DOHH2 (cell line): ENCODE measurements at regions not wholly inside any gene's neighbourhood (a gene's known extent, or its start where the extent isn't known, plus 50 kb on each side); places are given as distances from the start of the nearest gene placed in this dataset.

Experiments used
- H3F3A ChIP-seq: fragments of 200-600 bp; sonication (generic), shearing (Covaris generic); 2 replicates; pipeline ENCODE4 v1.6.0; 2016; ENCODE audit warnings: antibody characterized with exemption, mild to moderate bottlenecking; ENCODE audit not compliant: control insufficient read depth, insufficient read depth
- H3K27ac ChIP-seq: fragments of 200-600 bp; sonication (generic); 2 replicates; pipeline ENCODE4 v1.5.1; 2014; ENCODE audit warnings: low read depth, mild to moderate bottlenecking, low read length, moderate library complexity
- H3K27me3 ChIP-seq: fragments of 200-600 bp; sonication (generic); 2 replicates; pipeline ENCODE4 v1.6.1; 2014; ENCODE audit warnings: mild to moderate bottlenecking, low read length, mixed read lengths; ENCODE audit not compliant: control insufficient read depth
- H3K36me3 ChIP-seq: fragments of 200-600 bp; sonication (generic); 2 replicates; pipeline ENCODE4 v1.6.1; 2014; ENCODE audit warnings: mild to moderate bottlenecking, low read length, moderate library complexity, mixed read lengths; ENCODE audit not compliant: control insufficient read depth
- H3K4me1 ChIP-seq: fragments of 200-600 bp; sonication (generic); 2 replicates; pipeline ENCODE4 v1.6.1; 2014; ENCODE audit warnings: mild to moderate bottlenecking, low read length, mixed read lengths; ENCODE audit not compliant: control insufficient read depth
- H3K4me2 ChIP-seq: fragments of 200-600 bp; sonication (generic); 2 replicates; pipeline ENCODE4 v1.6.0; 2014; ENCODE audit warnings: mild to moderate bottlenecking, low read length, moderate library complexity
- H3K4me3 ChIP-seq: fragments of 200-600 bp; sonication (generic); 2 replicates; pipeline ENCODE4 v1.5.1; 2014; ENCODE audit warnings: mild to moderate bottlenecking, low read length, mixed read lengths
- H3K79me2 ChIP-seq: fragments of 200-600 bp; sonication (generic); 2 replicates; pipeline ENCODE4 v1.6.1; 2014; ENCODE audit warnings: mild to moderate bottlenecking, low read length, mixed read lengths; ENCODE audit not compliant: control insufficient read depth
- H3K9me2 ChIP-seq: fragments of 200-600 bp; sonication (generic); replicated peaks from 2 replicates; pipeline ENCODE4 v1.6.1; 2014; ENCODE audit warnings: mild to moderate bottlenecking, low read length, mixed read lengths; ENCODE audit not compliant: control insufficient read depth
- H3K9me3 ChIP-seq: fragments of 200-600 bp; sonication (generic); 2 replicates; pipeline ENCODE4 v1.6.1; 2014; ENCODE audit warnings: antibody characterized with exemption, low read length, mixed read lengths; ENCODE audit not compliant: control insufficient read depth, insufficient read depth
- H4K20me1 ChIP-seq: fragments of 200-600 bp; sonication (generic); 2 replicates; pipeline ENCODE4 v1.6.0; 2014; ENCODE audit warnings: low read depth, mild to moderate bottlenecking, antibody characterized with exemption, low read length, moderate library complexity; ENCODE audit not compliant: control insufficient read depth, insufficient read depth
- EZH2phosphoT487 ChIP-seq: fragments of 200-600 bp; sonication (generic); IDR thresholded peaks from 2 replicates; pipeline ENCODE4 v1.6.1; 2017; ENCODE audit warnings: borderline replicate concordance, mild to moderate bottlenecking, antibody characterized with exemption, low read length, moderate library complexity, mixed read lengths
- TF ChIP-seq, protein P1 (sequence below): fragments of 200-600 bp; sonication (generic); IDR thresholded peaks from one replicate; pipeline ENCODE4 v1.5.1; 2014; ENCODE audit warnings: antibody characterized with exemption, mild to moderate bottlenecking, low read depth, low read length; ENCODE audit not compliant: poor library complexity, severe bottlenecking

- no peaks in the 10 kb centered on the region for H3K79me2 ChIP-seq
- H3K27ac ChIP-seq = no peak overlapping the region
- no peaks in the 10 kb centered on the region; the same call in 1 of the 2 replicates for H3K9me2 ChIP-seq
- no peaks in the 10 kb centered on the region for H3F3A ChIP-seq
- H3K9me3 ChIP-seq = no peaks in the 10 kb centered on the region
- H3K27me3 ChIP-seq = no peaks in the 10 kb centered on the region
- H4K20me1 ChIP-seq = no peaks in the 10 kb centered on the region
- no peaks in the 10 kb centered on the region for H3K36me3 ChIP-seq
- no peak overlapping the region for H3K4me2 ChIP-seq
- no peaks in the 10 kb centered on the region for H3K4me1 ChIP-seq
- no peak overlapping the region for H3K4me3 ChIP-seq
- TF ChIP-seq EZH2phosphoT487 = no peak
- TF ChIP-seq, protein P1, sequence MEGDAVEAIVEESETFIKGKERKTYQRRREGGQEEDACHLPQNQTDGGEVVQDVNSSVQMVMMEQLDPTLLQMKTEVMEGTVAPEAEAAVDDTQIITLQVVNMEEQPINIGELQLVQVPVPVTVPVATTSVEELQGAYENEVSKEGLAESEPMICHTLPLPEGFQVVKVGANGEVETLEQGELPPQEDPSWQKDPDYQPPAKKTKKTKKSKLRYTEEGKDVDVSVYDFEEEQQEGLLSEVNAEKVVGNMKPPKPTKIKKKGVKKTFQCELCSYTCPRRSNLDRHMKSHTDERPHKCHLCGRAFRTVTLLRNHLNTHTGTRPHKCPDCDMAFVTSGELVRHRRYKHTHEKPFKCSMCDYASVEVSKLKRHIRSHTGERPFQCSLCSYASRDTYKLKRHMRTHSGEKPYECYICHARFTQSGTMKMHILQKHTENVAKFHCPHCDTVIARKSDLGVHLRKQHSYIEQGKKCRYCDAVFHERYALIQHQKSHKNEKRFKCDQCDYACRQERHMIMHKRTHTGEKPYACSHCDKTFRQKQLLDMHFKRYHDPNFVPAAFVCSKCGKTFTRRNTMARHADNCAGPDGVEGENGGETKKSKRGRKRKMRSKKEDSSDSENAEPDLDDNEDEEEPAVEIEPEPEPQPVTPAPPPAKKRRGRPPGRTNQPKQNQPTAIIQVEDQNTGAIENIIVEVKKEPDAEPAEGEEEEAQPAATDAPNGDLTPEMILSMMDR = no peak
Observed at GRCh38 chr4:116092961-116093360, 979.5 kb upstream of the NDST4 start.

GRCh38 chr4:116088771-116089170 is 975.4 kb upstream of the NDST4 start:
- no peak overlapping the region for H3K4me2 ChIP-seq
- H3K27ac ChIP-seq = no peak overlapping the region
- H3K9me2 ChIP-seq = no peaks in the 10 kb centered on the region; the same call in 1 of the 2 replicates
- no peak overlapping the region for H3K4me3 ChIP-seq
- H3K27me3 ChIP-seq = no peaks in the 10 kb centered on the region
- no peaks in the 10 kb centered on the region for H3K36me3 ChIP-seq
- TF ChIP-seq EZH2phosphoT487 = no peak
- TF ChIP-seq, protein P1 = no peak
- no peaks in the 10 kb centered on the region for H3K79me2 ChIP-seq
- H3F3A ChIP-seq = no peaks in the 10 kb centered on the region
- no peaks in the 10 kb centered on the region for H3K9me3 ChIP-seq
- H3K4me1 ChIP-seq = no peaks in the 10 kb centered on the region
- H4K20me1 ChIP-seq = no peaks in the 10 kb centered on the region

DNA sequence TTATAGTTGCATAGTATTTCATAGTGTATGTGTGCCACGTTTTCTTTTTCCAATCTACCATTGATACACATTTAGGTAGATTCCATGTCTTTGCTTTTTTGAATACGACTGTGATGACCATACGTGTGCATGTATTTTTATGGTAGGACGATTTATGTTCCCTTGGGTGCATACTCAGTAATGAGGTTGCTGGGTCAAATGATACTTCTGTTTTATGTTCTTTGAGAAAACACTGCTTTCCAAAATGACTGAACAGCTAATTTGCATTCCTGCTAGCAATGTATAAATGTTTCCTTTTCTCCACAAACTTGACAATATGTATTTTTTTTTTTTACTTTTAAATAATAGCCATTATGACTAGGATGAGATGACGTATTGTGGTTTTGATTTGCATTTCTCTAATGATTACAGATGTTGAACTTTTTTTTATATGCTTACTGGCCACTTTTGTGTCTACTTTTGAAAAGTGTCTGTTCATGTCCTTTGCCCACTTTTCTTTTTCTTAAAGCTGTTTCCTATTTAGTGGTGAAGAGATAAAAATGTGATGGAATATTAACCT is 969.5 kb upstream of the NDST4 start:
- Histone ChIP-seq H3K4me1 (no peaks in the 10 kb centered on the region), H3F3A (no peaks in the 10 kb centered on the region), H3K27ac (no peak overlapping the region), H3K9me3 (no peaks in the 10 kb centered on the region), H3K27me3 (no peaks in the 10 kb centered on the region), H4K20me1 (no peaks in the 10 kb centered on the region), H3K4me2 (no peak overlapping the region), H3K9me2 (no peaks in the 10 kb centered on the region), H3K4me3 (no peak overlapping the region), H3K79me2 (no peaks in the 10 kb centered on the region), H3K36me3 (no peaks in the 10 kb centered on the region)
- TF ChIP-seq EZH2phosphoT487 = no peak
- TF ChIP-seq, protein P1 = no peak
